ENCODE measurements at regions not wholly inside any gene's neighbourhood (a gene's known extent, or its start where the extent isn't known, plus 50 kb on each side); places are given as distances from the start of the nearest gene placed in this dataset.

DNA sequence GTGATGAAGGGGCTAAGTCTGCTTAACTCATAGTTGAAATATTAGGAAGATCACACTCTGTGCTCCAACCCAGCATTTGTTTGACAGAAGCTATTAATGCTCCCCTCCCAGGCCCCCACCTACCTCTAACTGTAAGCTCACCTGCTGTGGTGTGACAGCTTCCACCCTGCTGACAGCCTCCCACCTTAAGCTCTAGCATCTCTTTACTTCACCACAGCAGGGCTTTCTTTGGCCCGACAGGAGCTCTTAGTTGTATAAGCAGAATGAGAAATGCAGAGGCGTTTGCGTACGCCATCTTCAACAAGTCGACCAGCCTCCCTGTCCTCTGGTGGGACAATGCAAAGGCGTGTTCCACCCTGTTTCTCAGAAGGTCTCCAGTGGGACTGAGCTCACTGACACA, 80.1 kb upstream of the OSBPL8 start:
- H3K27ac ChIP-seq (ENCODE audit: low read depth, low read length): no peak overlapping the region
- H3K4me3 ChIP-seq (ENCODE audit: extremely low read depth in 1 of 4, insufficient read depth in 2 of 4, low read depth in 3 of 4, low read length in 4 of 4): no peak overlapping the region
- H3K27me3 ChIP-seq (replicated peaks in 1 of 4; ENCODE audit: control insufficient read depth in 3 of 4, extremely low read depth in 1 of 4, insufficient read depth in 3 of 4, low read length in 3 of 4): no peaks in the 10 kb centered on the region
- H3K79me1 ChIP-seq (ENCODE audit: low read depth, low read length): no peaks in the 10 kb centered on the region
- H2BK5ac ChIP-seq (ENCODE audit: low read depth, low read length): no peak overlapping the region
- DNase-seq (ENCODE audit: low read depth in 1 of 2, low spot score in 2 of 2): no peak
- no peak overlapping the region for H3K4me2 ChIP-seq (ENCODE audit: insufficient read depth in 1 of 2, low read depth in 2 of 2, low read length in 2 of 2)
- H3K79me2 ChIP-seq (ENCODE audit: control insufficient read depth in 1 of 2, insufficient read depth in 2 of 2, low read length in 2 of 2): no peaks in the 10 kb centered on the region
- peaks cover 0 to under 1% of the 10 kb centered on the region in 2 experiments; a peak in 1 of 4 replicates for H3K9me3 ChIP-seq (ENCODE audit: insufficient read depth in 2 of 2, low read depth in 1 of 2, low read length in 1 of 2)
- no peak overlapping the region for H4K91ac ChIP-seq (replicated peaks; ENCODE audit: insufficient read length, low read length)
- H2AFZ ChIP-seq (ENCODE audit: low read length): no peak overlapping the region; the same call in 1 of the 2 replicates
- H4K8ac ChIP-seq (ENCODE audit: extremely low read depth, insufficient read depth, low read length): no peak overlapping the region
- H3K18ac ChIP-seq (ENCODE audit: extremely low read depth, low read length): no peak overlapping the region
- H3K14ac ChIP-seq (ENCODE audit: insufficient read length): no peak overlapping the region
- H3K9ac ChIP-seq (replicated peaks in 1 of 4; ENCODE audit: extremely low read depth in 1 of 4, low read depth in 3 of 4, low read length in 3 of 4): no peak overlapping the region
- no peak for FAIRE-seq
- H2BK20ac ChIP-seq (ENCODE audit: low read length): no peak overlapping the region
- H2BK120ac ChIP-seq (replicated peaks; ENCODE audit: low read depth, low read length): no peak overlapping the region
- WGBS, 2 experiments (ENCODE audit: extremely low coverage in 1 of 2, insufficient coverage in 1 of 2, insufficient read length in 1 of 2, insufficient replicate concordance in 2 of 2, low coverage in 1 of 2, low lambda C conversion rate in 2 of 2, missing lambda C conversion rate in 1 of 2): 93% methylated on average over 6 of the region's 6 CpGs; no CpG with 5 or more reads in 1 of the 2 experiments
- H2AK5ac ChIP-seq (ENCODE audit: low read depth, low read length): no peak overlapping the region
- H3K4me1 ChIP-seq (replicated peaks in 1 of 4; ENCODE audit: control insufficient read depth in 3 of 4, insufficient read depth in 4 of 4, low read length in 3 of 4): peaks cover 0 to 8% (median 4%) of the 10 kb centered on the region in 4 experiments; a peak in 6 of 7 replicates
- H3K4ac ChIP-seq (replicated peaks; ENCODE audit: insufficient read length, low read depth, low read length): no peak overlapping the region
- H3K23me2 ChIP-seq (ENCODE audit: low read depth, low read length): no peaks in the 10 kb centered on the region; the same call in 1 of the 2 replicates
- H3K23ac ChIP-seq (ENCODE audit: insufficient read length): no peak overlapping the region
- no peaks in the 10 kb centered on the region for H3K36me3 ChIP-seq (ENCODE audit: control insufficient read depth in 2 of 4, insufficient read depth in 4 of 4, low read length in 3 of 4)
- POLR2A ChIA-PET (ENCODE audit: partially characterized antibody): no interaction called here
- H2BK15ac ChIP-seq (ENCODE audit: low read length): no peak overlapping the region
- H4K20me1 ChIP-seq (replicated peaks in 1 of 2; ENCODE audit: control insufficient read depth in 1 of 2, insufficient read depth in 2 of 2, low read length in 2 of 2): no peaks in the 10 kb centered on the region
- H4K5ac ChIP-seq (ENCODE audit: insufficient read length, low read depth, low read length): no peak overlapping the region
- H3K56ac ChIP-seq (replicated peaks; ENCODE audit: insufficient read length, low read depth, low read length): no peak overlapping the region
- CTCF ChIA-PET (ENCODE audit: partially characterized antibody): interaction anchor here (0.9 to 2.6 kb wide), 6 partner anchors 9 to 251 kb away, joined by 3 to 16 read pairs (median 5); no protein-coding TSS in a partner anchor
- H2BK12ac ChIP-seq (ENCODE audit: low read depth, low read length): no peak overlapping the region
- TF ChIP-seq EGR1 (IDR thresholded peaks at IDR 0.05; ENCODE audit: borderline replicate concordance, low read depth, low read length): no peak
- TF ChIP-seq JUND (IDR thresholded peaks at IDR 0.05; ENCODE audit: low read length): no peak
- TF ChIP-seq TEAD4 (IDR thresholded peaks at IDR 0.05; ENCODE audit: low read depth, low read length): no peak
- TF ChIP-seq CEBPB (IDR thresholded peaks at IDR 0.05; ENCODE audit: low read depth, low read length): no peak
- no peak for TF ChIP-seq POU5F1 (IDR thresholded peaks at IDR 0.05; ENCODE audit: low read depth, low read length)
- no peak for TF ChIP-seq CREB1 (IDR thresholded peaks at IDR 0.05)
- TF ChIP-seq BACH1 (IDR thresholded peaks at IDR 0.05; ENCODE audit: low read length): no peak
- TF ChIP-seq BRCA1 (IDR thresholded peaks at IDR 0.05; ENCODE audit: low read depth, low read length): no peak
- TF ChIP-seq SP2 (IDR thresholded peaks at IDR 0.05; ENCODE audit: low read length): no peak
- TF ChIP-seq, protein P1, sequence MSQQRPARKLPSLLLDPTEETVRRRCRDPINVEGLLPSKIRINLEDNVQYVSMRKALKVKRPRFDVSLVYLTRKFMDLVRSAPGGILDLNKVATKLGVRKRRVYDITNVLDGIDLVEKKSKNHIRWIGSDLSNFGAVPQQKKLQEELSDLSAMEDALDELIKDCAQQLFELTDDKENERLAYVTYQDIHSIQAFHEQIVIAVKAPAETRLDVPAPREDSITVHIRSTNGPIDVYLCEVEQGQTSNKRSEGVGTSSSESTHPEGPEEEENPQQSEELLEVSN (IDR thresholded peaks at IDR 0.05): no peak
- TF ChIP-seq MAX (IDR thresholded peaks at IDR 0.05): no peak
- TF ChIP-seq CTBP2 (IDR thresholded peaks at IDR 0.05; ENCODE audit: borderline replicate concordance, insufficient read depth, insufficient read length, low read length): no peak
- TF ChIP-seq EZH2 (IDR thresholded peaks at IDR 0.05; ENCODE audit: low read depth, low read length, severe bottlenecking): no peak
- TF ChIP-seq SAP30 (IDR thresholded peaks at IDR 0.05; ENCODE audit: insufficient read depth, insufficient replicate concordance, low read length): no peak
- TF ChIP-seq SP4 (IDR thresholded peaks at IDR 0.05; ENCODE audit: low read length): no peak

Measured in H1 (cell line).